IMR-90 (cell line): ENCODE measurements at regions not wholly inside any gene's neighbourhood (a gene's known extent, or its start where the extent isn't known, plus 50 kb on each side); places are given as distances from the start of the nearest gene placed in this dataset.

Source experiments
- ATAC-seq: fragments of 200-7000 bp; cut with Tn5 transposase; 2 replicates; pipeline ENCODE4 v1.9.1; 2020; ENCODE audit warnings: low read depth, mild to moderate bottlenecking, moderate library complexity
- BruUV-seq: library from RNA; stranded (reverse); fragments of 400-500 nt; replicated peaks from 2 replicates; lab custom pipeline; 2021; lab: Mats Ljungman, UMichigan
- CTCF ChIA-PET: fragments of 300-600 bp; formaldehyde crosslinking; extraction: SDS; loops from one replicate; lab custom pipeline; 2021; ENCODE audit warnings: antibody characterized with exemption; lab: Yijun Ruan, JAX
- POLR2A ChIA-PET: fragments of 300-600 bp; sonication (Branson Sonifier 250); formaldehyde crosslinking; loops from one replicate; lab custom pipeline; 2022; ENCODE audit warnings: antibody characterized with exemption; ENCODE audit not compliant: unreplicated experiment; lab: Charles Lee
- DNase-seq: peaks from one replicate; pipeline ENCODE4 v3.0.0; 2013
- H2AFZ ChIP-seq: replicated peaks from 2 replicates; pipeline ENCODE3; 2013; ENCODE audit warnings: low read length, mild to moderate bottlenecking; ENCODE audit not compliant: poor library complexity
- H2AK5ac ChIP-seq: 2 replicates; pipeline ENCODE4 v1.6.1; 2013; ENCODE audit warnings: low read depth, low read length, inconsistent platforms
- H2AK9ac ChIP-seq: replicated peaks from 2 replicates; pipeline ENCODE3; 2013; ENCODE audit warnings: mild to moderate bottlenecking, low read depth, low read length, moderate library complexity; ENCODE audit not compliant: poor library complexity
- H2BK120ac ChIP-seq: 2 replicates; pipeline ENCODE4 v1.6.1; 2013; ENCODE audit warnings: low read depth, low read length, inconsistent platforms
- H2BK15ac ChIP-seq: 3 replicates; pipeline ENCODE4 v1.6.1; 2013; ENCODE audit warnings: low read depth, low read length, inconsistent platforms
- H2BK20ac ChIP-seq: 2 replicates; pipeline ENCODE4 v1.6.1; 2013; ENCODE audit warnings: low read depth, mild to moderate bottlenecking, inconsistent platforms, low read length, moderate library complexity
- H2BK5ac ChIP-seq: 2 replicates; pipeline ENCODE4 v1.6.1; 2013; ENCODE audit warnings: mild to moderate bottlenecking, low read depth, low read length, inconsistent platforms; ENCODE audit not compliant: poor library complexity, severe bottlenecking
- H3K14ac ChIP-seq: replicated peaks from 2 replicates; pipeline ENCODE4 v1.6.1; 2013; ENCODE audit warnings: low read depth, low read length, inconsistent platforms
- H3K18ac ChIP-seq: 2 replicates; pipeline ENCODE4 v1.6.1; 2013; ENCODE audit warnings: low read depth, low read length, control low read depth
- H3K23ac ChIP-seq: 2 replicates; pipeline ENCODE4 v1.6.1; 2013; ENCODE audit warnings: low read depth, low read length, inconsistent platforms
- H3K27ac ChIP-seq: 2 replicates; pipeline ENCODE4 v1.5.1; 2013; ENCODE audit warnings: mild to moderate bottlenecking, control low read depth, low read length; ENCODE audit not compliant: insufficient read depth
- H3K27me3 ChIP-seq: 2 replicates; pipeline ENCODE4 v1.6.1; 2013; ENCODE audit warnings: low read length; ENCODE audit not compliant: control insufficient read depth, insufficient read depth
- H3K36me3 ChIP-seq: 2 replicates; pipeline ENCODE4 v1.6.1; 2013; ENCODE audit warnings: low read length, mixed read lengths; ENCODE audit not compliant: control insufficient read depth, insufficient read depth
- H3K4ac ChIP-seq: 2 replicates; pipeline ENCODE4 v1.6.1; 2013; ENCODE audit warnings: low read depth, low read length, inconsistent platforms
- H3K4me1 ChIP-seq: 2 replicates; pipeline ENCODE4 v1.6.1; 2013; ENCODE audit warnings: low read length, mixed read lengths; ENCODE audit not compliant: control insufficient read depth, insufficient read depth
- H3K4me2 ChIP-seq: 2 replicates; pipeline ENCODE4 v1.6.1; 2013; ENCODE audit warnings: low read depth, mild to moderate bottlenecking, control low read depth, low read length, moderate library complexity
- H3K4me3 ChIP-seq: 2 replicates; pipeline ENCODE4 v1.5.1; 2013; ENCODE audit warnings: low read depth, mild to moderate bottlenecking, control low read depth, low read length, moderate library complexity; ENCODE audit not compliant: insufficient read depth
- H3K56ac ChIP-seq: 2 replicates; pipeline ENCODE4 v1.6.1; 2013; ENCODE audit warnings: low read length, inconsistent platforms; ENCODE audit not compliant: insufficient read depth; ENCODE audit errors: extremely low read depth
- H3K79me1 ChIP-seq, 2 experiments: 2 replicates each; pipeline ENCODE4 v1.6.1; 2013; ENCODE audit warnings: low read length in 2 of 2, inconsistent platforms in 1 of 2, low read depth in 1 of 2
- H3K9ac ChIP-seq: 2 replicates; pipeline ENCODE4 v1.6.1; 2013; ENCODE audit warnings: low read depth, low read length, control low read depth
- H3K9me1 ChIP-seq: 2 replicates; pipeline ENCODE4 v1.6.1; 2013; ENCODE audit warnings: low read length, inconsistent platforms; ENCODE audit not compliant: insufficient read depth
- H3K9me3 ChIP-seq: 2 replicates; pipeline ENCODE4 v1.6.1; 2013; ENCODE audit warnings: low read length; ENCODE audit not compliant: control insufficient read depth, insufficient read depth
- H4K20me1 ChIP-seq: 2 replicates; pipeline ENCODE4 v1.6.1; 2013; ENCODE audit warnings: low read length, inconsistent platforms; ENCODE audit not compliant: insufficient read depth
- H4K5ac ChIP-seq: 2 replicates; pipeline ENCODE4 v1.6.1; 2013; ENCODE audit warnings: mild to moderate bottlenecking, low read depth, low read length, control low read depth
- H4K8ac ChIP-seq, 2 experiments: 2 replicates each; pipeline ENCODE4 v1.6.1; 2013; ENCODE audit warnings: low read depth in 2 of 2, low read length in 2 of 2, control low read depth in 1 of 2, inconsistent platforms in 1 of 2
- H4K91ac ChIP-seq: 2 replicates; pipeline ENCODE4 v1.6.1; 2013; ENCODE audit warnings: low read depth, low read length, inconsistent platforms; ENCODE audit not compliant: insufficient read depth
- CEBPB ChIP-seq: IDR thresholded peaks from 2 replicates; pipeline ENCODE4 v1.6.1; 2012; ENCODE audit warnings: low read depth, low read length, improper control_type of control experiment
- CHD1 ChIP-seq: IDR thresholded peaks from 2 replicates; pipeline ENCODE4 v1.6.1; 2012; ENCODE audit warnings: low read depth, low read length, improper control_type of control experiment
- FOS ChIP-seq: fragments of 150-350 bp; IDR thresholded peaks from 2 replicates; pipeline ENCODE4 v1.6.1; 2016; ENCODE audit warnings: low read depth, low read length
- MAZ ChIP-seq: IDR thresholded peaks from 2 replicates; pipeline ENCODE4 v1.6.1; 2012; ENCODE audit warnings: low read depth, mild to moderate bottlenecking, low read length, improper control_type of control experiment, moderate library complexity, borderline replicate concordance
- POLR2A ChIP-seq: IDR thresholded peaks from 2 replicates; pipeline ENCODE4 v1.6.1; 2012; ENCODE audit warnings: mild to moderate bottlenecking, low read depth, low read length
- WGBS, 2 experiments: methylation state at CpG; one replicate each; pipeline versions ENCODE4 v1.1.5 to v1.1.7; 2013; ENCODE audit warnings: missing lambda C conversion rate in 2 of 2; ENCODE audit not compliant: insufficient read length in 1 of 2; ENCODE audit errors: extremely low coverage in 2 of 2; 5-methylcytosine and 5-hydroxymethylcytosine counted together
- dilution Hi-C: fragments of 300-500 bp; cut with HindIII; formaldehyde crosslinking; loops from one replicate; pipeline ENCODE4 v1.14.3; 2018; ENCODE audit warnings: low sequenced_read_pairs; ENCODE audit not compliant: unreplicated experiment
- in situ Hi-C: fragments of 300-500 bp; cut with MboI; formaldehyde crosslinking; loops from 3 replicates; pipeline ENCODE4 v1.14.3; 2019; ENCODE audit warnings: low sequenced_read_pairs, inconsistent platforms, mixed read lengths
- intact Hi-C: fragments of 100-400 bp; cut with micrococcal nuclease; formaldehyde crosslinking; loops from 2 replicates; pipeline ENCODE4 v1.10.0; 2022

DNA sequence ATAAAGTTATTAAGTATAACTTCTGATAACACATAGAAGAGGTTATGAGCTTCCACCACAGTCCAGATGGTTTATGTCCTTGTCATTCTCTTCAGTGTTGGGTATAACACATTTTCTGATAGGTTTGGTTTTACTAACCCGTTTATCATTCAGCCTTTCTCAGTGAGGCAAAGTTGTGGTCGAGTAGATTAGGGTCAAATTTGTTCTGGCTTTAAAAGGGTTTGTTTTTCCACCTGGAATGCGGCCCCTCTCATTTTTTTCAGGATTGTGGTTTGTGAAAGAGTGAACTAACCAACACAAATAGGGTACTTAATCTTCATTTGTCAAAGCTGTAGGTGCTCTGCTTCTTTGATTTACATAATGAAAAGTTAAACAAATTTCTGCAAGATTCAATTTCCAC lies 204.2 kb upstream of the ASCC3 start:
- Histone ChIP-seq H2BK20ac (peak overlapping the region; percentile 3; the same call in 1 of the 2 replicates), H4K8ac (no peak overlapping the region), H3K4me3 (no peak overlapping the region), H2BK120ac (0 out of 2 replicates have a peak overlapping the region, but pooled peaks have one; percentile 0), H2AK9ac (no peak overlapping the region), H3K56ac (no peak overlapping the region), H2AFZ (no peak overlapping the region), H2BK15ac (no peak overlapping the region), H3K9ac (no peak overlapping the region), H3K9me3 (peaks cover 2% of the 10 kb centered on the region; the same call in 1 of the 2 replicates), H3K4me1 (peaks cover 4% of the 10 kb centered on the region; the same call in 1 of the 2 replicates), H2AK5ac (no peak overlapping the region), H3K4me2 (no peak overlapping the region; the same call in 1 of the 2 replicates), H3K4ac (no peak overlapping the region), H3K27me3 (no peaks in the 10 kb centered on the region), H3K23ac (no peak overlapping the region), H3K9me1 (no peaks in the 10 kb centered on the region), H3K18ac (peak overlapping the region; percentile 74; the same call in 1 of the 2 replicates), H2BK5ac (peak overlapping the region; percentile 49), H3K79me1 (no peaks in the 10 kb centered on the region), H3K36me3 (no peaks in the 10 kb centered on the region), H3K14ac (no peak overlapping the region), H3K27ac (no peak overlapping the region), H4K20me1 (no peaks in the 10 kb centered on the region), H4K5ac (peak overlapping the region; percentile 90; the same call in 1 of the 2 replicates), H4K91ac (no peak overlapping the region)
- DNase-seq, result no peak
- dilution Hi-C loops (no loop called here), in situ Hi-C loops (no loop called here), intact Hi-C loops (no loop called here)
- no peak for ATAC-seq
- BruUV-seq, result no TSS peak
- ChIA-PET POLR2A (no interaction called here), CTCF (interaction anchor here (1.1 kb wide), 1 partner anchor 8 kb away, joined by 5 read pairs; no protein-coding TSS in a partner anchor)
- TF ChIP-seq CHD1 (no peak), POLR2A (no peak), CEBPB (no peak), MAZ (no peak), FOS (no peak)
- WGBS, 2 experiments, result no CpG with 5 or more reads among the region's 3 CpGs
